Ovary (tissue), 3 donors: ENCODE measurements at regions not wholly inside any gene's neighbourhood (a gene's known extent, or its start where the extent isn't known, plus 50 kb on each side); places are given as distances from the start of the nearest gene placed in this dataset.

ENCODE experiments used
- POLR2A ChIP-seq: fragments of 450-650 bp; IDR thresholded peaks from one replicate; pipeline ENCODE4 v1.6.1; 2017; ENCODE audit warnings: antibody characterized with exemption, mild to moderate bottlenecking, moderate library complexity
- TF ChIP-seq, protein P1 (sequence below), 3 donors: fragments of 450-650 bp in 2 of 3; fragments of 200-600 bp in 1 of 3; IDR thresholded peaks; one replicate each; pipeline versions ENCODE4 v1.5.1 to v1.8.0; 2016 to 2022; ENCODE audit warnings: antibody characterized with exemption in 3 of 3, mild to moderate bottlenecking in 1 of 3
- donor health status: DM: no; HTN: no; CAD: no.

DNA sequence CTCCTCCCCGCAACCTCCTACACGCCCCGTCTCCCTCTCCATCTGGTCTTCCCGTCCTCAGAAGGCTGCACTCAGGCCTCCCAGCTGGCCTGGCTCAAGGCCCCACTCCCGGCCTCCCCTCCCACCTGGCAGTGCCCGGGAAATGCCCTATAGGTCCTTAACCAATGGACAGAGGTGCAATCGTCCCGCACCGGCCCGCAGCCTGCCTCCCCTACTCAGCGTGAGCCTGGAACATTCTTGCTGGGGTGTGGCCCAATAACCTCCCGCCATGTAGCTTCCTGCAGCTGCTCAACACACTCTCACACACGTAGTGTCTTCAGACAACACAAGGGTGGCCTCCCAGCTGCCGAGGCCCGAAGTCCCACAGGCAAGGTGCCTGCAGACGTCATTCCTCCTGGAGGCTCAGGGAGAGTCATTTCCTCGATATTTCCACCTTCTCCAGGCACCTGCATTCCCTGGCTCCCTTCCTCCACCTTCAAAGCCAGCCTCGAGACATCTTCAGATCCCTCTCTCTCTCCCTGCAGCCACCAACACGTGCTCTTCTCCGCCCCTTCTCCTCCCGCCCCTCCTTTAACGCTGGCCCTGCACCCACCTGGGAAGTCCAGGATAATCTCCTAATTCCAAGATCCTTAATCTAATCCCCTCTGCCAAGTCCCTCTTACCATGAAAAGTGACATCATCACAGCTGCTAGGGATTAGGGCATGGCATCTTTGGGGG, 56.2 kb downstream of the ADRA2C start:
- TF ChIP-seq, protein P1, sequence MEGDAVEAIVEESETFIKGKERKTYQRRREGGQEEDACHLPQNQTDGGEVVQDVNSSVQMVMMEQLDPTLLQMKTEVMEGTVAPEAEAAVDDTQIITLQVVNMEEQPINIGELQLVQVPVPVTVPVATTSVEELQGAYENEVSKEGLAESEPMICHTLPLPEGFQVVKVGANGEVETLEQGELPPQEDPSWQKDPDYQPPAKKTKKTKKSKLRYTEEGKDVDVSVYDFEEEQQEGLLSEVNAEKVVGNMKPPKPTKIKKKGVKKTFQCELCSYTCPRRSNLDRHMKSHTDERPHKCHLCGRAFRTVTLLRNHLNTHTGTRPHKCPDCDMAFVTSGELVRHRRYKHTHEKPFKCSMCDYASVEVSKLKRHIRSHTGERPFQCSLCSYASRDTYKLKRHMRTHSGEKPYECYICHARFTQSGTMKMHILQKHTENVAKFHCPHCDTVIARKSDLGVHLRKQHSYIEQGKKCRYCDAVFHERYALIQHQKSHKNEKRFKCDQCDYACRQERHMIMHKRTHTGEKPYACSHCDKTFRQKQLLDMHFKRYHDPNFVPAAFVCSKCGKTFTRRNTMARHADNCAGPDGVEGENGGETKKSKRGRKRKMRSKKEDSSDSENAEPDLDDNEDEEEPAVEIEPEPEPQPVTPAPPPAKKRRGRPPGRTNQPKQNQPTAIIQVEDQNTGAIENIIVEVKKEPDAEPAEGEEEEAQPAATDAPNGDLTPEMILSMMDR (IDR thresholded peaks at IDR 0.05) = no peak
- TF ChIP-seq POLR2A = no peak
